LoVo (cell line): ENCODE measurements at regions not wholly inside any gene's neighbourhood (a gene's known extent, or its start where the extent isn't known, plus 50 kb on each side); places are given as distances from the start of the nearest gene placed in this dataset.
A peak's percentile ranks its signal among the peaks of the same experiment; 100 is the strongest.

Experiments
- DNase-seq: peaks from one replicate; pipeline ENCODE4 v3.0.0-alpha.2; 2016; ENCODE audit warnings: low spot score

GRCh38 chr2:236955521-236956030 lies 130.1 kb upstream of the COPS8 start:
- DNase-seq, result no peak

- peak; percentile 4 for DNase-seq
Measured at GRCh38 chr2:236956031-236956618, 129.6 kb upstream of the COPS8 start.

DNA sequence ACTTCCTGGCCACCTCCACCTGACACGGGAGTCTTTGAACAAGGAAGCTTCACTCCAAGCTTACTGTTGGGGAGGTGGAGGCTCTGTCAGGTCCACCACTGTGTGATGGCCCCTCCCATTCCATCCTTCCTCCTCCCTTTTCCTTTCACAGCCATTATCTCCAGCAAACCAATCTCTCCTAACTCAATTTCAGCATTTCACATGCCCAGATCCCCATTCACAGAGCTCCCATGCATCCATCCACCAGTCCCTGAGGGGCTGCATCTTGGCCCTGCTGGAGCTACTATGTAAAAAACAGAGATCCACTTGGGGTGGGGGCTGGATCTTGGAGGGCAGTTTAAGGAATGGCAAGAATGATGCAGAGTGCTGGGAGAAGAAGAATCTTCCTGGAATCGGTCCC lies 129.0 kb upstream of the COPS8 start:
- no peak for DNase-seq

- no peak for DNase-seq
Measured at GRCh38 chr2:236959036-236959435, 126.7 kb upstream of the COPS8 start.

GRCh38 chr2:236959876-236960275 lies 125.8 kb upstream of the COPS8 start:
- DNase-seq, result no peak

GRCh38 chr2:236960531-236960930 lies 125.2 kb upstream of the COPS8 start:
- no peak for DNase-seq

GRCh38 chr2:236962816-236963215 lies 122.9 kb upstream of the COPS8 start:
- no peak for DNase-seq

- no peak for DNase-seq
Measured at GRCh38 chr2:236963631-236964182, 122.0 kb upstream of the COPS8 start.

- DNase-seq, result no peak
Measured at GRCh38 chr2:236964291-236964690, 121.4 kb upstream of the COPS8 start.

- DNase-seq, result no peak
Measured at GRCh38 chr2:236965021-236965840, 120.5 kb upstream of the COPS8 start.

DNA sequence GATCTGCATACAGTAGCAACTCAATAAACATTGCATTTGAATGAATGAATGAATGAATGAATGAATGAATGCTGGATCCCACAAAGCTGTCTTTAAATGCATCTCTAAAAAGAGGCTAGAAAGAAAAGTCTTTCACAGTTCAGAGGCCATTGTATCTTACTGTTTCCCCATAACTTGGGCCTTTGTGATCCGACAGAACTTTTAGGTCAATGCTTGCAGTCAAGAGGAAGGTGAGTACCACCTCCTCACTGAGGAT lies 119.9 kb upstream of the COPS8 start:
- no peak for DNase-seq

- no peak for DNase-seq
Measured at GRCh38 chr2:236967499-236967783, 118.2 kb upstream of the COPS8 start.

DNA sequence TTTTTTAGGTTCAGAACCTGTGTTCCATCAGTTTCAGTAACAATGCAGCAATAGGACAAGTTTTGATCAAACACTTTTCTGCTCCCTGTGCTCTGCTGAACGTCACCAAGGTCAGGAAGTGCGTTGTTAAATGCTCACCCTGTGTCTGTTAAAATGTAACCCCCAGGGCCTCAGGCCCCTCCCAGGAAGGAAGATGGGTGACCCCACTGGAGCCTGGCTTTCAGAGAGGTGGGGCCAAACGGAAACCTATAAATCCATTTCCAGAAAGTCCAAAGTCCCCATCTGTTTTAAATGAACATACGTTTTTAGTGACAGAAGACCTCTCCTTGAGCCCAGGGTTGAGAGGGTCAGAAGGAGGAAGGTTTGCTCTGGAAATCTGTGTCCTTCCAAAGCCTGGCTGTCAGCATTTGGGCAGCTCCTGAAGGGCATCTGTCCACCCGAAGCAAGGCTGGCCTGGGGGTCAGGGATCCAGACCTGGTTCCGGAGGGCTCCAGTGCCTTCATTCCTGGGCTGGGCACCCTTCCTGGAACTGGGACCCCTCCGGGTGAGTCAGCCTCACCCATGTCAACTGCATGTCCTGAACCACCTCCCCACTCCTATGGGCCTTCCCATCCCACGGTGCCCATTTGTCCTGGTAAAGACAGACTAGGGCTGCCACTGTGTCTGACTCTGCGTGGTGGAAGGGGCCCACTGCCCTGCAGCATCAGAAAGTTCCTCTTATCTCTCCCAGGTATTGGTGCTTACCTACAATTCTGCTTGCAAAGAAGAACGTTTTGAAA lies 117.4 kb upstream of the COPS8 start:
- no peak for DNase-seq

DNA sequence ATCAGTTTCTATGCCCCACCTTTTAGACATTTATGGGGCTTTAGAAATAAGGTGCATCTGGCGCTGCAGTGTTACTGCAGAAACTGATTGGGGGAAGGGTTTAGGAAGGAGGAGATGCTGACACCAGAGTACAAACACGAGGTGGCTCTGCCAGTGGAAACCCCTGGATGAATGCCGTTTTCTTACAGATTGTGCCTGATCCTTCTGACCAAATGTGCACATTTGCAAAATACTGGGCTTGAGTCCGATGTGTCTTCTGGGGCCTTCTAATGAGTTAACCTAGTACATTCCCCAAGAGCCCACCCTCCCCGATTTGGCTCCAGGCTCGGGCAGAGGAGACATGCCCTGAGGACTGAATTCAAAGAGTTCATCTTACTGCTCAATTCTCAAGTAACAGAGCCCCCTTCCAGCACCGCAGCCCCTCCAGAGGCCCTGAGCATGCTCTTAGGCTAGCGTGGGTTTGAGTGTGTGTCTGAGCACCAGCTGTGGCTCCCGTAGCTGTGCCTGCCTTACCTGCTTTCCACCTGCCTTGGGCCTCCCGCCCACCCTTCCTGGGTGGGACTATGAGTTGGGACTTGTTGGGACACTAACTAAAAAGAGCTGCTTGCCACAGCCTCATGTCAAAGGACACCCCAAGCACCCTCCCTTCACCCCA lies 116.7 kb upstream of the COPS8 start:
- no peak for DNase-seq

- no peak for DNase-seq
Measured at GRCh38 chr2:236969767-236970655, 115.7 kb upstream of the COPS8 start.

- DNase-seq, result no peak
Measured at GRCh38 chr2:236970656-236971010, 115.1 kb upstream of the COPS8 start.

DNA sequence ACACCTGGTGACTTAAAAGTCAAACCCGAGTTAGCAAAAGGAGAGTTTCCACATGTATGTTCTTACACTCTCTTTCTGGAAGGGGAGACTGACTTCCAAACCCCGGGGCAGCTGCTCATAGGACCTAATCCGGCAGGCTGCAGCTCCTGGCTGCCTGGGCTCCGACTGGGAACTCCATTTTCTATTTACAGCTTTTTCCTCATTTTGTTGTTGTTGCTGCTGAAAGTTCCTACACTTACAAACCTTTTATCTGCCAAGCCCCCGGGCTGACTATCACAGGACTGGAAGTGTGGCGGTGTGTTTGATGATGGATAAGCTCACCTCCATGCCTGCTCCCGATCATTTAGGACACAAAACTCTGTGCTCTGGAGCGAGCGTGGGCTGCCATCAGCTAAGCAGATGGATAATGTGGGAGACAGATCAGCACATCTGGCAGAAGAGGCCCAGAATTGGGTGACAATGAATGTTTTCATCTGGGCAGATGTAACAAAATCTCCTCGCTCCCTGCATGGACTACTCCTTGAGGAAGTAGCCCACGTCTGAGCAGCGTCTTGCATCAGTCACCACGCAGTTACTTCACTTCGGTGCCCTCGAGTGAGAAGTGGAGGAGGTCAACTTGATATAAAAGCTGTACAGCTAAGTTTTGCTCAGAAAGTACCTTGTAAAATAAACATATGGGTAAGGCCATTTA lies 114.4 kb upstream of the COPS8 start:
- DNase-seq, result no peak

DNA sequence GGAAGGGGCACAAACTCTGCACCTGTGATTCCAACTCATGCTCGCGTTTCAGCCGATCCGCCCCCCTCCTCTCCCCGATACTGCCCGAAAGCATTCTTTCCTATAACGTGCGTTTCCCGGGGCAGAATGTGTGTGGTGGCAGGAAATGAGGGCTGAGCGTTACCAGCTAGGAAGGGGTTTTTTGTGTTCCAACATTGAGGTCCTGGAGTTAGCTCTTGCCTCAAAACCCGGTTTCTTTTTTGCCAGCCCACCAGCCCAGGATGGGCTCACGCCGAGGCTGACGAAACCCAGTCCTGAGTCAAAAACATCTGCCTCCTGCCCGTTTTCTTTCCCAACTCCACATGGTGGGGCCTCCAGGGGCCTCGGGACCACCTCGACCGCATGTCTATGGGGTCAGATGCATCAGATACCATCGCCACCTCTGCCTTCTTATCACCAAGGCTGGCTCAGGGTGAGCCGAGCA lies 113.7 kb upstream of the COPS8 start:
- no peak for DNase-seq

GRCh38 chr2:236972491-236973342 lies 113.0 kb upstream of the COPS8 start:
- DNase-seq, result no peak
